B cell (primary cell): ENCODE measurements at regions not wholly inside any gene's neighbourhood (a gene's known extent, or its start where the extent isn't known, plus 50 kb on each side); places are given as distances from the start of the nearest gene placed in this dataset.

Source experiments
- ATAC-seq: fragments of 200-7000 bp; cut with Tn5 transposase; one replicate; pipeline ENCODE4 v1.10.0; 2021; ENCODE audit warnings: low read depth, mild to moderate bottlenecking, moderate number of reproducible peaks, moderate library complexity
- CTCF ChIA-PET: fragments of 350-600 bp; sonication (Branson Sonifier 250); formaldehyde crosslinking; loops from one replicate; lab custom pipeline; 2021; ENCODE audit warnings: antibody characterized with exemption, inconsistent platforms; lab: Charles Lee
- POLR2A ChIA-PET: fragments of 350-600 bp; sonication (Branson Sonifier 250); formaldehyde crosslinking; loops from one replicate; lab custom pipeline; 2021; ENCODE audit warnings: antibody characterized with exemption; lab: Charles Lee
- DNase-seq: peaks from one replicate; pipeline ENCODE4 v3.0.0; 2013
- H2AFZ ChIP-seq: 2 replicates; pipeline ENCODE4 v1.6.1; 2012; ENCODE audit warnings: mild to moderate bottlenecking, low read depth, low read length; ENCODE audit not compliant: insufficient read depth, poor library complexity, severe bottlenecking
- H3K27ac ChIP-seq, 2 donors: 1 replicate in 1 of 2; 2 replicates in 1 of 2; pipeline ENCODE4 v1.5.1; 2012 to 2013; ENCODE audit warnings: low read length in 2 of 2, mild to moderate bottlenecking in 2 of 2, moderate library complexity in 1 of 2
- H3K27me3 ChIP-seq, 4 experiments: fragments of 200-600 bp in 1 of 4; sonication (generic) in 1 of 4; replicated peaks in 1 of 4; 1 replicate in 2 of 4; 2 replicates in 2 of 4; pipeline versions ENCODE4 v1.6.1 to v1.7.0; 2013 to 2016; ENCODE audit warnings: low read length in 3 of 4, mild to moderate bottlenecking in 2 of 4, mixed read lengths in 1 of 4, moderate library complexity in 1 of 4; ENCODE audit not compliant: insufficient read depth in 4 of 4, control insufficient read depth in 3 of 4; ENCODE audit errors: control extremely low read depth in 1 of 4
- H3K36me3 ChIP-seq, 2 experiments: replicated peaks in 1 of 2; 1 replicate in 1 of 2; 2 replicates in 1 of 2; pipeline versions ENCODE4 v1.6.1 to v1.7.1; 2013; ENCODE audit warnings: low read length in 1 of 2; ENCODE audit not compliant: insufficient read depth in 2 of 2, control insufficient read depth in 1 of 2; ENCODE audit errors: control extremely low read depth in 1 of 2, extremely low read depth in 1 of 2
- H3K4me1 ChIP-seq, 2 donors: fragments of 200-600 bp in 1 of 2; sonication (generic) in 1 of 2; 1 replicate in 1 of 2; 2 replicates in 1 of 2; pipeline versions ENCODE4 v1.5.1 to v1.6.1; 2013 to 2017; ENCODE audit warnings: low read length in 2 of 2; ENCODE audit not compliant: control insufficient read depth in 2 of 2, insufficient read depth in 2 of 2
- H3K4me2 ChIP-seq: replicated peaks from 2 replicates; pipeline ENCODE3; 2012; ENCODE audit warnings: mild to moderate bottlenecking, low read depth, low read length; ENCODE audit not compliant: poor library complexity, severe bottlenecking
- H3K4me3 ChIP-seq, 5 experiments: fragments of 200-600 bp in 1 of 5; sonication (generic) in 1 of 5; 1 replicate in 3 of 5; 2 replicates in 2 of 5; pipeline versions ENCODE4 v1.5.1 to v1.7.0; 2011 to 2016; ENCODE audit warnings: low read length in 4 of 5, mild to moderate bottlenecking in 4 of 5, low read depth in 2 of 5, control low read depth in 1 of 5, moderate library complexity in 1 of 5; ENCODE audit not compliant: insufficient read depth in 1 of 5; ENCODE audit errors: control extremely low read depth in 1 of 5, extremely low read depth in 1 of 5
- H3K79me2 ChIP-seq: fragments of 200-600 bp; sonication (generic); one replicate; pipeline ENCODE4 v1.6.0; 2016; ENCODE audit warnings: low read length; ENCODE audit not compliant: control insufficient read depth, insufficient read depth
- H3K9ac ChIP-seq: fragments of 200-600 bp; sonication (generic); 2 replicates; pipeline ENCODE4 v1.6.1; 2017; ENCODE audit warnings: mild to moderate bottlenecking, low read length, moderate library complexity
- H3K9me3 ChIP-seq, 3 donors: one replicate each; pipeline versions ENCODE4 v1.6.1 to v1.7.1; 2013; ENCODE audit warnings: low read length in 2 of 3; ENCODE audit not compliant: control insufficient read depth in 2 of 3, insufficient read depth in 1 of 3; ENCODE audit errors: control extremely low read depth in 1 of 3
- H4K20me1 ChIP-seq: 2 replicates; pipeline ENCODE4 v1.6.0; 2012; ENCODE audit warnings: mild to moderate bottlenecking, low read length; ENCODE audit not compliant: insufficient read depth, control insufficient read depth, poor library complexity, severe bottlenecking
- H3K27ac Mint-ChIP-seq: one replicate; pipeline ENCODE4 v1.8.0; 2021; ENCODE audit warnings: mixed read lengths
- H3K27me3 Mint-ChIP-seq: one replicate; pipeline ENCODE4 v1.8.0; 2021; ENCODE audit warnings: mixed read lengths
- H3K4me1 Mint-ChIP-seq: one replicate; pipeline ENCODE4 v1.8.0; 2021; ENCODE audit warnings: mixed read lengths
- H3K4me3 Mint-ChIP-seq: one replicate; pipeline ENCODE4 v1.8.0; 2021; ENCODE audit warnings: mixed read lengths
- H3K9me3 Mint-ChIP-seq: one replicate; pipeline ENCODE4 v1.8.0; 2022; ENCODE audit warnings: mixed read lengths; ENCODE audit not compliant: insufficient read depth
- EZH2 ChIP-seq: IDR thresholded peaks from 2 replicates; pipeline ENCODE4 v1.6.1; 2012; ENCODE audit warnings: borderline replicate concordance, low read depth, mild to moderate bottlenecking, moderate library complexity, low read length; ENCODE audit not compliant: insufficient read depth, poor library complexity, severe bottlenecking
- WGBS: methylation state at CpG from one replicate; pipeline ENCODE4 v1.1.5; 2013; ENCODE audit warnings: missing lambda C conversion rate; ENCODE audit not compliant: insufficient coverage; 5-methylcytosine and 5-hydroxymethylcytosine counted together
- intact Hi-C: fragments of 100-400 bp; cut with micrococcal nuclease; formaldehyde crosslinking; loops from one replicate; pipeline ENCODE4 v1.10.0; 2022
- TF ChIP-seq, protein P1 (sequence below): fragments of 200-600 bp; IDR thresholded peaks from one replicate; pipeline ENCODE4 v1.8.0; 2022; ENCODE audit warnings: antibody characterized with exemption, mild to moderate bottlenecking

DNA sequence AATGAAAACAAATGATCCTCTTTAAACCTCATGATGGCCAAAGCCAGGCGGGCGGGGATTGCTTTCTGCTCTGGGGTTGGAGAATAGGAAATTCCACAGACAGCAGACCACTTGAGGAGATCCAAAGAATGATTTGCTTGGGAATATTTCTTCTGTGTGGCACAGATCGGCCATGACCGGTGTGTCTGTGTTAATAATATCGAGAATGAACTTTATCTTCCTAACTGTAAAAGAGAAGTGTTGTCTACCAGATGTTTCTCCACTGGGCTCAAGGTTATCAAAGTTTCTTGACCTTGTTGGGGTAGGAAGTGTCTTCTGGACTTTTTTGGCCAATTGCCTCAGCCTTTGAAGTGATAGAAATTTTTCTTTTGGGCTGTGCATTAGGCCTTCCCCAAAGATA lies 186.6 kb upstream of the ZFHX3 start:
- Histone ChIP-seq H3K36me3 (no peaks in the 10 kb centered on the region), H4K20me1 (no peaks in the 10 kb centered on the region), H3K27ac (no peak overlapping the region), H3K4me3 (no peak overlapping the region), H3K79me2 (no peaks in the 10 kb centered on the region), H3K9me3 (peaks cover 0 to 4% (median 0%) of the 10 kb centered on the region in 3 donors), H3K27me3 (no peaks in the 10 kb centered on the region), H3K4me1 (no peaks in the 10 kb centered on the region), H3K9ac (no peak overlapping the region), H2AFZ (no peak overlapping the region), H3K4me2 (no peak overlapping the region)
- Mint-ChIP-seq H3K27ac (no peak overlapping the region), H3K4me1 (no peaks in the 10 kb centered on the region), H3K4me3 (no peak overlapping the region), H3K9me3 (no peaks in the 10 kb centered on the region), H3K27me3 (peaks cover 5% of the 10 kb centered on the region)
- ATAC-seq (no peak), DNase-seq (no peak)
- intact Hi-C loops, result no loop called here
- TF ChIP-seq EZH2, result no peak
- TF ChIP-seq, protein P1, sequence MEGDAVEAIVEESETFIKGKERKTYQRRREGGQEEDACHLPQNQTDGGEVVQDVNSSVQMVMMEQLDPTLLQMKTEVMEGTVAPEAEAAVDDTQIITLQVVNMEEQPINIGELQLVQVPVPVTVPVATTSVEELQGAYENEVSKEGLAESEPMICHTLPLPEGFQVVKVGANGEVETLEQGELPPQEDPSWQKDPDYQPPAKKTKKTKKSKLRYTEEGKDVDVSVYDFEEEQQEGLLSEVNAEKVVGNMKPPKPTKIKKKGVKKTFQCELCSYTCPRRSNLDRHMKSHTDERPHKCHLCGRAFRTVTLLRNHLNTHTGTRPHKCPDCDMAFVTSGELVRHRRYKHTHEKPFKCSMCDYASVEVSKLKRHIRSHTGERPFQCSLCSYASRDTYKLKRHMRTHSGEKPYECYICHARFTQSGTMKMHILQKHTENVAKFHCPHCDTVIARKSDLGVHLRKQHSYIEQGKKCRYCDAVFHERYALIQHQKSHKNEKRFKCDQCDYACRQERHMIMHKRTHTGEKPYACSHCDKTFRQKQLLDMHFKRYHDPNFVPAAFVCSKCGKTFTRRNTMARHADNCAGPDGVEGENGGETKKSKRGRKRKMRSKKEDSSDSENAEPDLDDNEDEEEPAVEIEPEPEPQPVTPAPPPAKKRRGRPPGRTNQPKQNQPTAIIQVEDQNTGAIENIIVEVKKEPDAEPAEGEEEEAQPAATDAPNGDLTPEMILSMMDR, result no peak
- ChIA-PET POLR2A (no interaction called here), CTCF (no interaction called here)
- WGBS, result no CpG with 5 or more reads among the region's 5 CpGs

DNA sequence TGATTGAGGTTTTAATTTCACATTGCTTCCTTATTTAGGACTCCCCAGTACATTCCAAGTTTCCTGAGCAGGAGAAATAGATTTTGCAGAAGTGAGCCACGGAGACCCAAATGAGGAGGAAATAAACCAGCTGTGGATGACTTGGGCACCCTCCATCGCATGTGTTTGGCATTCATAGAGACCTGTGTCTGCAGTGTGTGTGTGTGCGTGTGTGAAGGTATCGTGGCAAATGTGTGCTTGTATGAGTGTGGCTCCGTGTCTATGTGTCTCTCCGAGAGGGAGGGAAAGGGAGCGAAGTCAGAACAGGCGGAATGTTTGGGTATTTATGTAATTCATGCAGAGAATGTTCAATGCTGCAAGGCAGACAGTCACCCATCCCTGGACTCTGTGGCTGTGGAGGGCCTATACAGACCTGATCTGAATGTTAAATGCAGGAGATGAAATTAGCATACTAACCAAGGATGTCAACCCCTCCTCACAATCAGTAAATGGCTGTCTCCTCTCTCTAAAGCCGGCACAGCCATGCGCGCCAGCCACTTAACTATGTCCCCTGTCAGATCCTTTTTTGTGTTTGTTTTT lies 186.0 kb upstream of the ZFHX3 start:
- Mint-ChIP-seq H3K9me3 (no peaks in the 10 kb centered on the region), H3K4me1 (no peaks in the 10 kb centered on the region), H3K27ac (no peak overlapping the region), H3K4me3 (no peak overlapping the region), H3K27me3 (peaks cover 5% of the 10 kb centered on the region)
- no peaks in the 10 kb centered on the region for H3K79me2 ChIP-seq
- peaks cover 0 to 4% (median 0%) of the 10 kb centered on the region in 3 donors for H3K9me3 ChIP-seq
- H3K27ac ChIP-seq, result no peak overlapping the region
- ChIA-PET POLR2A (no interaction called here), CTCF (no interaction called here)
- intact Hi-C loops, result no loop called here
- H3K4me2 ChIP-seq, result no peak overlapping the region
- 75% methylated on average over 8 of the region's 11 CpGs for WGBS
- no peak overlapping the region for H2AFZ ChIP-seq
- no peaks in the 10 kb centered on the region for H3K36me3 ChIP-seq
- no peak overlapping the region for H3K9ac ChIP-seq
- no peak overlapping the region for H3K4me3 ChIP-seq
- TF ChIP-seq EZH2, result no peak
- TF ChIP-seq, protein P1, result no peak
- no peak for DNase-seq
- ATAC-seq, result no peak
- H4K20me1 ChIP-seq, result no peaks in the 10 kb centered on the region
- H3K4me1 ChIP-seq, result no peaks in the 10 kb centered on the region
- no peaks in the 10 kb centered on the region for H3K27me3 ChIP-seq
